Sigmoid colon (tissue), 6 donors: ENCODE measurements at regions not wholly inside any gene's neighbourhood (a gene's known extent, or its start where the extent isn't known, plus 50 kb on each side); places are given as distances from the start of the nearest gene placed in this dataset.

Experiments used
- DNase-seq: peaks from one replicate; pipeline ENCODE4 v3.0.0-alpha.2; 2019
- H3K27ac ChIP-seq, 4 donors: fragments of 200-600 bp; sonication (generic); one replicate each; pipeline ENCODE4 v1.5.1; 2016 to 2019; ENCODE audit warnings: mild to moderate bottlenecking in 1 of 4
- H3K27me3 ChIP-seq, 3 donors: fragments of 200-600 bp; sonication (generic); one replicate each; pipeline ENCODE4 v1.5.1; 2019; ENCODE audit warnings: mild to moderate bottlenecking in 1 of 3
- H3K36me3 ChIP-seq, 4 donors: fragments of 200-600 bp; sonication (generic); one replicate each; pipeline ENCODE4 v1.5.1; 2016 to 2019
- H3K4me1 ChIP-seq, 4 donors: fragments of 200-600 bp; sonication (generic); one replicate each; pipeline ENCODE4 v1.5.1; 2017 to 2019
- H3K4me3 ChIP-seq, 4 donors: fragments of 200-600 bp; sonication (generic); one replicate each; pipeline ENCODE4 v1.5.1; 2017 to 2019; ENCODE audit warnings: mild to moderate bottlenecking in 2 of 4, moderate library complexity in 1 of 4
- H3K9me3 ChIP-seq, 4 donors: fragments of 200-600 bp in 3 of 4; sonication (generic) in 3 of 4; one replicate each; pipeline versions ENCODE4 v1.5.1 to v1.6.1; 2013 to 2019
- EP300 ChIP-seq, 4 donors: sonication (generic); formaldehyde crosslinking; IDR thresholded peaks; one replicate each; pipeline ENCODE4 v1.6.1; 2017; ENCODE audit warnings: antibody characterized with exemption in 4 of 4
- POLR2A ChIP-seq, 2 donors: fragments of 450-650 bp; IDR thresholded peaks; one replicate each; pipeline ENCODE4 v1.6.1; 2016; ENCODE audit warnings: antibody characterized with exemption in 2 of 2, mild to moderate bottlenecking in 2 of 2, moderate library complexity in 2 of 2
- POLR2AphosphoS5 ChIP-seq, 4 donors: sonication (generic); formaldehyde crosslinking; IDR thresholded peaks; one replicate each; pipeline ENCODE4 v1.6.1; 2017; ENCODE audit warnings: antibody characterized with exemption in 4 of 4
- WGBS, 2 donors: extraction: QIAGEN DNeasy Blood & Tissue Kit; methylation state at CpG; one replicate each; pipeline ENCODE4 v1.1.7; 2013; 5-methylcytosine and 5-hydroxymethylcytosine counted together
- intact Hi-C: fragments of 100-400 bp; cut with DNase I; formaldehyde crosslinking; loops from one replicate; pipeline ENCODE4 v1.15.1; 2023
- TF ChIP-seq, protein P1 (sequence below), 4 experiments: fragments of 450-650 bp in 3 of 4; fragments of 200-600 bp in 1 of 4; IDR thresholded peaks; one replicate each; pipeline ENCODE4 v1.5.1; 2016 to 2019; ENCODE audit warnings: antibody characterized with exemption in 4 of 4, mild to moderate bottlenecking in 3 of 4, moderate library complexity in 2 of 4
- donor health status: healthy with polysubstance abuse.
- donor health status: healthy.

DNA sequence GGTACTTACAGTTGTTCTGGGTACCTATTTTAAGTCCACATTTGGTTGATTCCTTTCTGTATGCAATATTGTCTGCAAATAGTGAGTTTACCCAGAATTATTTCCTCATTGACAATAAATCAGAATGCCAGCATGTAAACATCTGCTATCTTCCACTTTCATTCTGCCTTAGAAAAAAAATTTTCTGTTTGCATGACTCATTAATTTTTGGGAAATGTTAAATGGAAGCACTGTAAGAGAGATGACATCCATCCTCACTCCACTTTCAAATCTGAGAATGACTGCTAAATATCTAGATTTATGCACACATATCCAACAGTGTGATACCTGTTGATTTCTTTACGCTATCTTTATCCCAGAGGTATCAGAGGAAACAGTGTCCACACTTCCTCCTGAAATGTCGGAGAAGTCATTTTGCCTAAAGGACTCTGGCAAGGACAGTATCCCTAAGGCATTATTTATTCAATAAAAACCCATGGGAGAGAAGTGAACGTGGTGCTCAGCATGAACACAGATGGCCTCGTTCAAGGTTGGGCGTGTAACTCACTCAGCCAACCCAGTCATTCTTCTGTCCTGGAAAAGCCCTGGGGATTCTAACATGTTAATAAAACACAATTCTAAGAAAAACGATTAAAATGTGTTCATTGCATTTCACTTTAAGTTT is 780.9 kb downstream of the QKI start:
- Histone ChIP-seq H3K4me1 (no peaks in the 10 kb centered on the region), H3K36me3 (no peaks in the 10 kb centered on the region), H3K27me3 (no peaks in the 10 kb centered on the region), H3K4me3 (no peak overlapping the region), H3K27ac (no peak overlapping the region), H3K9me3 (no peaks in the 10 kb centered on the region)
- DNase-seq, result no peak
- intact Hi-C loops, result no loop called here
- TF ChIP-seq, protein P1, sequence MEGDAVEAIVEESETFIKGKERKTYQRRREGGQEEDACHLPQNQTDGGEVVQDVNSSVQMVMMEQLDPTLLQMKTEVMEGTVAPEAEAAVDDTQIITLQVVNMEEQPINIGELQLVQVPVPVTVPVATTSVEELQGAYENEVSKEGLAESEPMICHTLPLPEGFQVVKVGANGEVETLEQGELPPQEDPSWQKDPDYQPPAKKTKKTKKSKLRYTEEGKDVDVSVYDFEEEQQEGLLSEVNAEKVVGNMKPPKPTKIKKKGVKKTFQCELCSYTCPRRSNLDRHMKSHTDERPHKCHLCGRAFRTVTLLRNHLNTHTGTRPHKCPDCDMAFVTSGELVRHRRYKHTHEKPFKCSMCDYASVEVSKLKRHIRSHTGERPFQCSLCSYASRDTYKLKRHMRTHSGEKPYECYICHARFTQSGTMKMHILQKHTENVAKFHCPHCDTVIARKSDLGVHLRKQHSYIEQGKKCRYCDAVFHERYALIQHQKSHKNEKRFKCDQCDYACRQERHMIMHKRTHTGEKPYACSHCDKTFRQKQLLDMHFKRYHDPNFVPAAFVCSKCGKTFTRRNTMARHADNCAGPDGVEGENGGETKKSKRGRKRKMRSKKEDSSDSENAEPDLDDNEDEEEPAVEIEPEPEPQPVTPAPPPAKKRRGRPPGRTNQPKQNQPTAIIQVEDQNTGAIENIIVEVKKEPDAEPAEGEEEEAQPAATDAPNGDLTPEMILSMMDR (IDR thresholded peaks at IDR 0.05), result no peak
- TF ChIP-seq POLR2AphosphoS5 (IDR thresholded peaks at IDR 0.05), result no peak
- no peak for TF ChIP-seq POLR2A (IDR thresholded peaks at IDR 0.05)
- TF ChIP-seq EP300 (IDR thresholded peaks at IDR 0.05), result no peak
- WGBS, 2 donors, result 76 to 79% methylated on average over 6 of the region's 6 CpGs

DNA sequence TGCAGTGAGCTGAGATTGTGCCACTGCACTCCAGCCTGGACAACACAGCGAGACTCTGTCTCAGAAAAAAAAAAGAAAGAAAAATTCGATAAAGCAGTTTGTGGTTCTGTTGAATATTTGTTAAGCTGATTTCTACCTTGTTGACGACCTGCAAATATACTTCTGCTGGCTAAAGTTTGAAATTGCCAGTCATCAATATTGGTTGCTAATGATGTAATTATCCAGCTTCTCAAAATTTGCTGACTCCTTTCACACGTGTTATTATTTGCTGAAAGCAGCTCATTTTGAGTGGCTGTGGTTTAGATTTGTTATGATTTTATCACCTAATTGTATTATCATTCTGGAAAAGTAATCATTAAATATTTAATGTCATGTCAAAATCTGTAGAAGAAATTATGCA is 774.3 kb downstream of the QKI start:
- DNase-seq, result no peak
- Histone ChIP-seq H3K27ac (no peak overlapping the region), H3K4me1 (no peaks in the 10 kb centered on the region), H3K9me3 (no peaks in the 10 kb centered on the region), H3K27me3 (no peaks in the 10 kb centered on the region), H3K4me3 (no peak overlapping the region), H3K36me3 (no peaks in the 10 kb centered on the region)
- WGBS, 2 donors, result 87% methylated on average over 4 of the region's 4 CpGs
- TF ChIP-seq EP300 (IDR thresholded peaks at IDR 0.05) (no peak), POLR2A (IDR thresholded peaks at IDR 0.05) (no peak), POLR2AphosphoS5 (IDR thresholded peaks at IDR 0.05) (no peak)
- TF ChIP-seq, protein P1 (IDR thresholded peaks at IDR 0.05), result no peak
- intact Hi-C loops, result no loop called here

DNA sequence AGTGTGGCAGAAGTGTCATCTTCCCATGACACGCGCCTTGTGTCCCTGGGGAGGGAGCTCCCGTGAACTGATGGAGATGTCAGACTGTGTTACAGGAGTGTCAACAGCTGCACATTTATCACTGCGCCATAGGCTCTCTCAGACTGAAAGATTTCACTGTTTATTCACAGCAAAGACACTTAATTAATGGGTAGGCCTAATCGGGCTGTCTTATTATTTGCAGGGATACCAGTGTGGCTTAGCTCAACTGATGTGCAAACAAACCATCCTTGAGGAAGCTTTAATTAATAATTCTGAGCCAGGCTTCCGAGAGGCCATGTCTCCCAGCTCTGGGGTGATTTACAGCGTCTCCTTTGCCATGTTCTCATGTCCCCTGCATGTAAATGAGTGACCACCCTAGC is 771.0 kb downstream of the QKI start:
- no peak for TF ChIP-seq POLR2A (IDR thresholded peaks at IDR 0.05)
- no peak for TF ChIP-seq POLR2AphosphoS5 (IDR thresholded peaks at IDR 0.05)
- no peak for TF ChIP-seq EP300 (IDR thresholded peaks at IDR 0.05)
- TF ChIP-seq, protein P1 (IDR thresholded peaks at IDR 0.05), result no peak
- no peaks in the 10 kb centered on the region for H3K27me3 ChIP-seq
- no peaks in the 10 kb centered on the region for H3K4me1 ChIP-seq
- no peak overlapping the region for H3K4me3 ChIP-seq
- DNase-seq, result no peak
- H3K27ac ChIP-seq, result no peak overlapping the region
- H3K36me3 ChIP-seq, result no peaks in the 10 kb centered on the region
- intact Hi-C loops, result no loop called here
- WGBS, 2 donors, result 53 to 69% methylated on average over 7 of the region's 7 CpGs
- H3K9me3 ChIP-seq, result no peaks in the 10 kb centered on the region

DNA sequence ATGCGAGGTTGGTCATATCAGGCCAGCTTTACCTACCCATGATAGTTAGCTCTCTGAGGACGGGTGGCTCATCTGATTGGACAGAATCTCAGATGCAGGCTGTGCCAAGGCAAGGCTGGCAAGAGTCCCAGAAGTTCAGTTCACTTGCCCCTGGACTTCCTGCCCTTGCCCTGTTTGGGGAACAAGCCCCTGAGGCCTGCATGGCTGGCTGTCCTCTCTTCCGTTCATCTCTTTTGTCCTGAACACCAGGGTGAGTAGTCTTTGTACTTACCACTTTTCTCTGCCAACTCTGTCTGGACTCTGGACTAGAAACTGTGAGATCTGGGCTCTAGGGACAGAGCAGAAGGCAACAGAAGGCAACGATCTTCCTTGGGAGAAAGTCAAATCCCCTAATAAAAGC is 769.9 kb downstream of the QKI start:
- H3K9me3 ChIP-seq, result no peaks in the 10 kb centered on the region
- no peaks in the 10 kb centered on the region for H3K4me1 ChIP-seq
- H3K4me3 ChIP-seq, result no peak overlapping the region
- H3K27me3 ChIP-seq, result no peaks in the 10 kb centered on the region
- H3K36me3 ChIP-seq, result no peaks in the 10 kb centered on the region
- WGBS, 2 donors, result 80 to 84% methylated on average over 4 of the region's 4 CpGs
- intact Hi-C loops, result no loop called here
- no peak for TF ChIP-seq POLR2A (IDR thresholded peaks at IDR 0.05)
- TF ChIP-seq POLR2AphosphoS5 (IDR thresholded peaks at IDR 0.05), result no peak
- TF ChIP-seq EP300 (IDR thresholded peaks at IDR 0.05), result no peak
- TF ChIP-seq, protein P1 (IDR thresholded peaks at IDR 0.05), result no peak
- DNase-seq, result no peak
- H3K27ac ChIP-seq, result no peak overlapping the region

DNA sequence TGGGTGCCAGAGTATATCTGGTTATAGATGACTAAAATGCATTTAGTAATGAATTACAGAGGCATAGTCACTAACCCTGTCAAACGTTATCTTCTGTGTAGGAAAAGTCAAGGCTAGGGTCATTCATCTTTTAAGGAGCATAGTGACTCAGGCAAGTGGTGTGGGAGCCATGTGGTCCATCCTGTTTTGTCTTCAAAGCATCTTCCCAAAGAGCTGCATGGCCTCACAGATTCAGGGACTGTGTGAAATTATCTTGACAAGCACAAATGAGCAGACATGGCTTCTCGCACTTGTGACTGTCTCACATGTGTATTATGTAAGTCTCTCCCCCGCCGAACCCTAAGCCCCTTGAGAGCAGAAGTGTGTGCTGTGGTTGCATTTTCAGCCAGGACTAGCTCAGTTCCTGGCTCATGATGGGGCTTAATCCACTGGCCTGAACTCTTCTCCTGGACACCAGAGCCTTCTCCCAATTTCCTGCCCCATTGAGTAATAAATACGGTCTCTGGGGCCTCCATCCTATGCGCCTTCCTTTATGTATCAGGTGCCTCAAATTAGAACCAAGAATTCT is 769.1 kb downstream of the QKI start:
- intact Hi-C loops, result no loop called here
- Histone ChIP-seq H3K4me1 (no peaks in the 10 kb centered on the region), H3K36me3 (no peaks in the 10 kb centered on the region), H3K27me3 (no peaks in the 10 kb centered on the region), H3K4me3 (no peak overlapping the region), H3K27ac (no peak overlapping the region), H3K9me3 (no peaks in the 10 kb centered on the region)
- 90 to 92% methylated on average over 6 of the region's 6 CpGs for WGBS, 2 donors
- no peak for TF ChIP-seq POLR2AphosphoS5 (IDR thresholded peaks at IDR 0.05)
- no peak for TF ChIP-seq EP300 (IDR thresholded peaks at IDR 0.05)
- no peak for TF ChIP-seq POLR2A (IDR thresholded peaks at IDR 0.05)
- TF ChIP-seq, protein P1 (IDR thresholded peaks at IDR 0.05), result no peak
- no peak for DNase-seq
